Panc1 (cell line): ENCODE measurements at regions not wholly inside any gene's neighbourhood (a gene's known extent, or its start where the extent isn't known, plus 50 kb on each side); places are given as distances from the start of the nearest gene placed in this dataset.

ENCODE experiments used
- SIN3A ChIP-seq: IDR thresholded peaks from 2 replicates; pipeline ENCODE4 v1.6.1; 2012; ENCODE audit warnings: low read depth, mild to moderate bottlenecking, low read length, moderate library complexity, borderline replicate concordance; ENCODE audit not compliant: insufficient read depth
- TF ChIP-seq, protein P1 (sequence below): fragments of 450-650 bp; IDR thresholded peaks from 2 replicates; pipeline ENCODE4 v1.5.1; 2017; ENCODE audit warnings: mild to moderate bottlenecking
- TF ChIP-seq, protein P2 (sequence below), 2 experiments: IDR thresholded peaks; 2 replicates each; pipeline ENCODE4 v1.6.1; 2011 to 2012; ENCODE audit warnings: low read depth in 2 of 2, control low read depth in 1 of 2, low read length in 1 of 2, mild to moderate bottlenecking in 1 of 2, moderate library complexity in 1 of 2; ENCODE audit not compliant: insufficient read depth in 1 of 2

DNA sequence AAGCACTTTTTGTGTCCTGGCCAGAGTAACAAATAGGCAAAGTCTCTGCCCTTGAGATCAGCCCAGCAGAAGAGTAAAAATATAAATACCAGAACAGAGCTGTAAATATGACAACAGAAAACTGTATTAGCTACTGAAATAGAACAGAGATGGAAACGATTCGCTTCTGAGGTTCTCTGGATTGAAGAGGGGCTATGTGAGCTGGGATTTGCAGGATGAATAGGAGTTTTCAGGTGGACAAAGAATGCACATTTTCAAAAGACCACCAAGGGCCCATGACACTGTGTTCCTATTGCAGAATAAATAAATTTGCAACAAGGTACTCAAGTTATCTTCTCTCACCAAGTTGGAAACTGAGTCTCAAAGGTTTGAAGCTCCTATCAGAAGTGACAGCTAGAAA is 176.6 kb downstream of the BCL11B start:
- TF ChIP-seq, protein P1, sequence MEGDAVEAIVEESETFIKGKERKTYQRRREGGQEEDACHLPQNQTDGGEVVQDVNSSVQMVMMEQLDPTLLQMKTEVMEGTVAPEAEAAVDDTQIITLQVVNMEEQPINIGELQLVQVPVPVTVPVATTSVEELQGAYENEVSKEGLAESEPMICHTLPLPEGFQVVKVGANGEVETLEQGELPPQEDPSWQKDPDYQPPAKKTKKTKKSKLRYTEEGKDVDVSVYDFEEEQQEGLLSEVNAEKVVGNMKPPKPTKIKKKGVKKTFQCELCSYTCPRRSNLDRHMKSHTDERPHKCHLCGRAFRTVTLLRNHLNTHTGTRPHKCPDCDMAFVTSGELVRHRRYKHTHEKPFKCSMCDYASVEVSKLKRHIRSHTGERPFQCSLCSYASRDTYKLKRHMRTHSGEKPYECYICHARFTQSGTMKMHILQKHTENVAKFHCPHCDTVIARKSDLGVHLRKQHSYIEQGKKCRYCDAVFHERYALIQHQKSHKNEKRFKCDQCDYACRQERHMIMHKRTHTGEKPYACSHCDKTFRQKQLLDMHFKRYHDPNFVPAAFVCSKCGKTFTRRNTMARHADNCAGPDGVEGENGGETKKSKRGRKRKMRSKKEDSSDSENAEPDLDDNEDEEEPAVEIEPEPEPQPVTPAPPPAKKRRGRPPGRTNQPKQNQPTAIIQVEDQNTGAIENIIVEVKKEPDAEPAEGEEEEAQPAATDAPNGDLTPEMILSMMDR = no peak
- TF ChIP-seq, protein P2, sequence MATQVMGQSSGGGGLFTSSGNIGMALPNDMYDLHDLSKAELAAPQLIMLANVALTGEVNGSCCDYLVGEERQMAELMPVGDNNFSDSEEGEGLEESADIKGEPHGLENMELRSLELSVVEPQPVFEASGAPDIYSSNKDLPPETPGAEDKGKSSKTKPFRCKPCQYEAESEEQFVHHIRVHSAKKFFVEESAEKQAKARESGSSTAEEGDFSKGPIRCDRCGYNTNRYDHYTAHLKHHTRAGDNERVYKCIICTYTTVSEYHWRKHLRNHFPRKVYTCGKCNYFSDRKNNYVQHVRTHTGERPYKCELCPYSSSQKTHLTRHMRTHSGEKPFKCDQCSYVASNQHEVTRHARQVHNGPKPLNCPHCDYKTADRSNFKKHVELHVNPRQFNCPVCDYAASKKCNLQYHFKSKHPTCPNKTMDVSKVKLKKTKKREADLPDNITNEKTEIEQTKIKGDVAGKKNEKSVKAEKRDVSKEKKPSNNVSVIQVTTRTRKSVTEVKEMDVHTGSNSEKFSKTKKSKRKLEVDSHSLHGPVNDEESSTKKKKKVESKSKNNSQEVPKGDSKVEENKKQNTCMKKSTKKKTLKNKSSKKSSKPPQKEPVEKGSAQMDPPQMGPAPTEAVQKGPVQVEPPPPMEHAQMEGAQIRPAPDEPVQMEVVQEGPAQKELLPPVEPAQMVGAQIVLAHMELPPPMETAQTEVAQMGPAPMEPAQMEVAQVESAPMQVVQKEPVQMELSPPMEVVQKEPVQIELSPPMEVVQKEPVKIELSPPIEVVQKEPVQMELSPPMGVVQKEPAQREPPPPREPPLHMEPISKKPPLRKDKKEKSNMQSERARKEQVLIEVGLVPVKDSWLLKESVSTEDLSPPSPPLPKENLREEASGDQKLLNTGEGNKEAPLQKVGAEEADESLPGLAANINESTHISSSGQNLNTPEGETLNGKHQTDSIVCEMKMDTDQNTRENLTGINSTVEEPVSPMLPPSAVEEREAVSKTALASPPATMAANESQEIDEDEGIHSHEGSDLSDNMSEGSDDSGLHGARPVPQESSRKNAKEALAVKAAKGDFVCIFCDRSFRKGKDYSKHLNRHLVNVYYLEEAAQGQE (IDR thresholded peaks at IDR 0.05; ENCODE audit: insufficient read depth in 1 of 2, low read depth in 2 of 2, low read length in 1 of 2) = no peak
- TF ChIP-seq SIN3A = no peak
